SJCRH30 (cell line): ENCODE measurements at regions not wholly inside any gene's neighbourhood (a gene's known extent, or its start where the extent isn't known, plus 50 kb on each side); places are given as distances from the start of the nearest gene placed in this dataset.

Experiments
- DNase-seq, 2 experiments: peaks; one replicate each; pipeline ENCODE4 v3.0.0-alpha.2; 2015 to 2020
- H3K27ac ChIP-seq: fragments of 250-450 bp; sonication (Bioruptor Pico); 2 replicates; pipeline ENCODE4 v1.5.1; 2020; ENCODE audit warnings: mild to moderate bottlenecking, moderate library complexity
- H3K27me3 ChIP-seq: fragments of 250-450 bp; sonication (Bioruptor Pico); 2 replicates; pipeline ENCODE4 v1.5.1; 2020; ENCODE audit warnings: mild to moderate bottlenecking, moderate library complexity
- H3K36me3 ChIP-seq: fragments of 250-450 bp; sonication (Bioruptor Pico); 2 replicates; pipeline ENCODE4 v1.5.1; 2020; ENCODE audit warnings: mild to moderate bottlenecking, moderate library complexity
- H3K4me1 ChIP-seq: fragments of 250-450 bp; sonication (Bioruptor Pico); 2 replicates; pipeline ENCODE4 v1.5.1; 2020; ENCODE audit warnings: mild to moderate bottlenecking, moderate library complexity
- H3K4me3 ChIP-seq: fragments of 250-450 bp; sonication (Bioruptor Pico); 2 replicates; pipeline ENCODE4 v1.5.1; 2020; ENCODE audit warnings: mild to moderate bottlenecking, moderate library complexity
- H3K9me3 ChIP-seq: fragments of 250-450 bp; sonication (Bioruptor Pico); replicated peaks from 2 replicates; pipeline ENCODE4 v1.5.1; 2020; ENCODE audit warnings: mild to moderate bottlenecking, moderate library complexity

- H3K27me3 ChIP-seq: no peaks in the 10 kb centered on the region
- H3K27ac ChIP-seq: no peak overlapping the region
- H3K4me1 ChIP-seq: no peaks in the 10 kb centered on the region
- no peaks in the 10 kb centered on the region for H3K36me3 ChIP-seq
- no peak overlapping the region for H3K4me3 ChIP-seq
- no peaks in the 10 kb centered on the region for H3K9me3 ChIP-seq
- no peak for DNase-seq
Observed at GRCh38 chr10:130545697-130546096, 409.5 kb downstream of the GLRX3 start.

- Histone ChIP-seq H3K27ac (no peak overlapping the region), H3K4me3 (no peak overlapping the region), H3K27me3 (no peaks in the 10 kb centered on the region), H3K36me3 (no peaks in the 10 kb centered on the region), H3K4me1 (no peaks in the 10 kb centered on the region), H3K9me3 (no peaks in the 10 kb centered on the region)
- DNase-seq: no peak
Observed at GRCh38 chr10:130546841-130547240, 410.6 kb downstream of the GLRX3 start.

- H3K27ac ChIP-seq: no peak overlapping the region
- no peak overlapping the region for H3K4me3 ChIP-seq
- H3K36me3 ChIP-seq: no peaks in the 10 kb centered on the region
- H3K27me3 ChIP-seq: no peaks in the 10 kb centered on the region
- H3K9me3 ChIP-seq: no peaks in the 10 kb centered on the region
- no peak for DNase-seq
- no peaks in the 10 kb centered on the region for H3K4me1 ChIP-seq
Observed at GRCh38 chr10:130547368-130547767, 411.2 kb downstream of the GLRX3 start.

GRCh38 chr10:130550952-130551674 is 414.9 kb downstream of the GLRX3 start:
- no peak overlapping the region for H3K4me3 ChIP-seq
- no peaks in the 10 kb centered on the region for H3K9me3 ChIP-seq
- no peaks in the 10 kb centered on the region for H3K4me1 ChIP-seq
- H3K27ac ChIP-seq: no peak overlapping the region
- H3K27me3 ChIP-seq: no peaks in the 10 kb centered on the region
- no peaks in the 10 kb centered on the region for H3K36me3 ChIP-seq
- no peak for DNase-seq

DNA sequence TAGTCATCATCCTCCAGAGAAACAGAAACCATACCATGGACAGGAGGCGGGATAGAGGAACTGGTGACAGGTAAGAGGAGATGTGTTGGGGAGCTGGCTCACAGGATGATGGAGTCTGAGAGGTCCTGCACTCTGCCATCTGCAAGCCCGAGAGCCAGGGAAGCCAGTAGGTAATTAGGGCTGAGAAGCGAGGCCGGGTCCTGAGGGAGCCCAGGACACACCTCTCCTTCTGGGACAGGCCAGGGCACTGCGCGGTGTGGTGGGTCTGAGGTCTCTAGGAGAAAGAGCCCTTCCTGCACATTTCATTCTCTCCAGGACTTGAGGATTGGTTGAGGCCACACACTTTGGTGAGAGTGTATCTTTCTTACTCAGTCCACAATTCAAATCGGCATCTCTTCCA is 415.5 kb downstream of the GLRX3 start:
- Histone ChIP-seq H3K27ac (no peak overlapping the region), H3K9me3 (no peaks in the 10 kb centered on the region), H3K27me3 (no peaks in the 10 kb centered on the region), H3K4me1 (no peaks in the 10 kb centered on the region), H3K4me3 (no peak overlapping the region), H3K36me3 (no peaks in the 10 kb centered on the region)
- no peak for DNase-seq

- no peaks in the 10 kb centered on the region for H3K9me3 ChIP-seq
Observed at GRCh38 chr10:130553826-130554225, 417.6 kb downstream of the GLRX3 start.

DNA sequence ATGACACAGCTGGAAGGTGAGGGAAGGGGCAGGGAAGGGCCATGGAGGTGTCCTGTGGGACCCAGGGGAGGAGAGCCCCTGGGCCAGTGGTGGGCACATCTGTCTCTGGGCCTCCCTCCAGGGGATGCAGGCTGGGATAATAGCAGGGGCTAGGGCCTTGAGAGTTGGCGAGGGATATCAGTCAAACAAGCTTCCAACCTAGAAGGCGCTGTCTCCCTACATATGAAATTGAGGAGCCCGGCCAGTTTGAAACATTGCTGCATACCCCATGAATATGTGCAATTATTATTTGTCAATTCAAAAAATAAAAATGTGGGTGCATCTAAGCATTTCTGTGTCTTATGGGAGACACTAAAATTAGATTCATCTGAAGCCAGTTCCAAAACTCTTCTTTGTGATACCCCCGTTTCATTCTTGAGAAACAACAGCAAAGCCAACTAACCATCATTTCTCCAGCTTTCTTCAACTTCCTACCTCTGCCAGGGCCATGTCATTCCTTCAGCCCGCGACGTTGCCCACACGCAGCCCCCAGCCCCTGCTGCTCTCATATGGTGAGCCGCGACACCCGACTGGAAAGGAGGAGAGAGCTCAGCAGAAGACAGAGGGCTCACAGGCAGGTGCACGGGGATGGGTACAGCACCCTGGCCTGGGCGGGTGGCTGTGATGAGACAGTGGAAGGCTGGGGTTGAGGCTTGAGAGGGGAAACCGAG is 418.7 kb downstream of the GLRX3 start:
- Histone ChIP-seq H3K27ac (no peak overlapping the region), H3K4me1 (no peaks in the 10 kb centered on the region), H3K4me3 (no peak overlapping the region), H3K9me3 (no peaks in the 10 kb centered on the region), H3K27me3 (no peaks in the 10 kb centered on the region), H3K36me3 (no peaks in the 10 kb centered on the region)
- no peak for DNase-seq

More at GRCh38 chr10:130553826-130554225, 417.6 kb downstream of the GLRX3 start:
- Histone ChIP-seq H3K4me3 (no peak overlapping the region), H3K27me3 (no peaks in the 10 kb centered on the region), H3K27ac (no peak overlapping the region), H3K36me3 (no peaks in the 10 kb centered on the region), H3K4me1 (no peaks in the 10 kb centered on the region)
- no peak for DNase-seq

GRCh38 chr10:130555411-130555750 is 419.2 kb downstream of the GLRX3 start:
- Histone ChIP-seq H3K9me3 (no peaks in the 10 kb centered on the region), H3K27ac (no peak overlapping the region), H3K4me1 (no peaks in the 10 kb centered on the region), H3K27me3 (no peaks in the 10 kb centered on the region), H3K4me3 (no peak overlapping the region), H3K36me3 (no peaks in the 10 kb centered on the region)
- no peak for DNase-seq

GRCh38 chr10:130557181-130557845 is 421.1 kb downstream of the GLRX3 start:
- Histone ChIP-seq H3K4me1 (no peaks in the 10 kb centered on the region), H3K27ac (no peak overlapping the region), H3K27me3 (no peaks in the 10 kb centered on the region), H3K36me3 (no peaks in the 10 kb centered on the region), H3K9me3 (no peaks in the 10 kb centered on the region), H3K4me3 (no peak overlapping the region)
- no peak for DNase-seq

DNA sequence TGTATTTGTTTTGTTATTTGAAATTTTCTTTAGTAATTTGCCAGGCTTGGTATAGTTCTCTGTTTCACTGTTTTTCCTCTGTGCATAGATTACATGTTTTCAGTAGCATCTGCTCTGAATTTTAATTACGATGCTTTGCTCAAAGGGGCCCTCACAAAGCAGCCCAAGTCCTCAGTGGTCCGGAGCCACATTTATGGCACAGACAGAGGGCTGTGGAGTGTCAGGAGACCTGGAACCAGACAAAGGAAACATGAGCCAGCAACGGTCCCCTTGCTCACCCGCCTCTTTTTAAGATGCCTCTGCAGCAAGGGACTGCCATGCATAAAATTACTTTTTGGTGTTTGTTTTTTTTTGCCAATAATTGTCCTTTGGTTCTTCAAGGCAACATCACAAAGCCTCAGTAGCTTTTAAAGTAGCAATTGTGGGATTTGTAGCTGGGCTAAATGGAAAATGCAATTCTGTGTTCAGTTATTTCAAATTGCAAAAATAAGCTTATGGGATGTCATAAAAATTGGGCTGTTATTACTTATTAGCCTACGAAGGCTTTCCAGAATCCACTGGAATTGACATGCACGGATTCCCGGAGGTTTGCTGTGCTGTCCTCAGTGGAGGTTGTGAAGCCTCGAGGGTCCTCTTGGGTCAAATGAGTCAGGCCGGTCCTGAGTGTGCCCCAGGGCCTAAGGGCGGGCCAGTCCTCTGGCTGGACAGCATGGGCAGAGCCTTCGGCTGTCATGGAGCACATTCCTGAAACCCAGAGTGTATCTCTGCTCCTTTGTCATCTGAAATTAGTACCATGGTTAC is 422.8 kb downstream of the GLRX3 start:
- no peak for DNase-seq
- Histone ChIP-seq H3K4me1 (no peaks in the 10 kb centered on the region), H3K9me3 (no peaks in the 10 kb centered on the region), H3K27ac (no peak overlapping the region), H3K36me3 (no peaks in the 10 kb centered on the region), H3K4me3 (no peak overlapping the region), H3K27me3 (no peaks in the 10 kb centered on the region)

DNA sequence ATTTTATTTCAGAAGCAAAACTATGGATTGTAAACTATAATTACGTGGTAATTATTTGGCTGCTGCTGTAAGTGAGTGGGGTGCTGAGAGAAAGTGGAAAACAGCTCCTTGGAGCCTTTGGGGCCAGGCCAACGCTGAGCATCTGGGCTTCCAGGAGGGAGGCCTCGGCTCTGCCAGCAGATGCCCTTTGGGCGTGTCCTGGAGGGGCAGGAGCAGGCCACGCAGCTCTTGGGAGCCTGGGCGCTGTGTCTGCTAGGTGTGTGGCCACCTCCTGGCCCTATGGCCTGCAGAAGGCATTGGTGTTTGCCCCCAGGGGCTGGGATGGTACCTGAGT is 423.3 kb downstream of the GLRX3 start:
- DNase-seq: no peak
- no peak overlapping the region for H3K4me3 ChIP-seq
- no peaks in the 10 kb centered on the region for H3K27me3 ChIP-seq
- no peaks in the 10 kb centered on the region for H3K4me1 ChIP-seq
- H3K36me3 ChIP-seq: no peaks in the 10 kb centered on the region
- H3K27ac ChIP-seq: no peak overlapping the region
- H3K9me3 ChIP-seq: no peaks in the 10 kb centered on the region

DNA sequence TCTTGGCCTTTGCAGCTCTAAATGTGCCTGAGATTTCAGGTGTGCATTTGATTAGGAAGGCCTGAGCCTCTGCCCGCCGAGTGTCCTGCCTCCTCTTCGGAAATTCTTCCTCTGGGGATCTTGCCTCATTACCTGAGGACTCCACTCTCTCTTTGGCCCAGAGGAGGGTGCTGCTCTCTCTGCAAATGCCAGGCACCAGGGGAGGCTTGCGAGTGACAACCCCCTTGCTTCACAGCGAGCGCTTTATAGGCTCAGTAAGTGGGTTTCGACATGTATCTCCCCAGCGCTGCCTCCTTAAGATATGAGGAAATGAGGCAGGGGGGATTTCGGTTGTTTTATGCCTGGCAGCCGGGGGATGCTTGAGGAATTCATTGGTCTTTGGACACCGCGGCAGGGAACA is 423.9 kb downstream of the GLRX3 start:
- Histone ChIP-seq H3K4me1 (no peaks in the 10 kb centered on the region), H3K27me3 (no peaks in the 10 kb centered on the region), H3K27ac (no peak overlapping the region), H3K9me3 (no peaks in the 10 kb centered on the region), H3K4me3 (no peak overlapping the region), H3K36me3 (no peaks in the 10 kb centered on the region)
- no peak for DNase-seq

- no peaks in the 10 kb centered on the region for H3K36me3 ChIP-seq
- H3K27ac ChIP-seq: no peak overlapping the region
- no peaks in the 10 kb centered on the region for H3K27me3 ChIP-seq
- H3K4me1 ChIP-seq: no peaks in the 10 kb centered on the region
- no peaks in the 10 kb centered on the region for H3K9me3 ChIP-seq
- H3K4me3 ChIP-seq: no peak overlapping the region
- DNase-seq: no peak
Observed at GRCh38 chr10:130560573-130560972, 424.4 kb downstream of the GLRX3 start.

GRCh38 chr10:130561681-130562080 is 425.5 kb downstream of the GLRX3 start:
- Histone ChIP-seq H3K9me3 (no peaks in the 10 kb centered on the region), H3K36me3 (no peaks in the 10 kb centered on the region), H3K4me3 (no peak overlapping the region), H3K27ac (no peak overlapping the region), H3K4me1 (no peaks in the 10 kb centered on the region), H3K27me3 (no peaks in the 10 kb centered on the region)
- DNase-seq: no peak

DNA sequence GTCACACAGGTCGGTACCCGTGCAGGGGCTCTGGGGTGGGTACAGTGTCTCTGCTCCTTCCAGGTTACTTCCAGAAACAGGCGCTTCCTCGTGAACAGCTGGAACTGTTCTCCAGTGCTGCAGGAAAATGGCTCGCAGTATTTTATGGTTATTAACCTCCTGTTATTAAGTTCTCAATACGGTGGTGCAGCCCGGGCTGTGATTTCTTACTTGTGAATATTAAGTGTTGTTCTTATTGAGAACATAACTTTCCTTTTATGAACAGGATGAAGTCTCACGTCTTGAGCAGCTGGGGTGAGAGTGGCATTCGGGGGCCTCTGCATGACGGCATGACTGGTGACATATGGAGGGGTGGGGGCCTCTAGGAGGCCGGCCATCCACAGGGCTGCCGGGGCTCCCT is 430.8 kb downstream of the GLRX3 start:
- H3K9me3 ChIP-seq: no peaks in the 10 kb centered on the region
- no peaks in the 10 kb centered on the region for H3K36me3 ChIP-seq
- no peak for DNase-seq
- H3K4me1 ChIP-seq: no peaks in the 10 kb centered on the region
- H3K27ac ChIP-seq: no peak overlapping the region
- no peak overlapping the region for H3K4me3 ChIP-seq
- H3K27me3 ChIP-seq: no peaks in the 10 kb centered on the region
